ENCODE measurements at regions not wholly inside any gene's neighbourhood (a gene's known extent, or its start where the extent isn't known, plus 50 kb on each side); places are given as distances from the start of the nearest gene placed in this dataset.

DNA sequence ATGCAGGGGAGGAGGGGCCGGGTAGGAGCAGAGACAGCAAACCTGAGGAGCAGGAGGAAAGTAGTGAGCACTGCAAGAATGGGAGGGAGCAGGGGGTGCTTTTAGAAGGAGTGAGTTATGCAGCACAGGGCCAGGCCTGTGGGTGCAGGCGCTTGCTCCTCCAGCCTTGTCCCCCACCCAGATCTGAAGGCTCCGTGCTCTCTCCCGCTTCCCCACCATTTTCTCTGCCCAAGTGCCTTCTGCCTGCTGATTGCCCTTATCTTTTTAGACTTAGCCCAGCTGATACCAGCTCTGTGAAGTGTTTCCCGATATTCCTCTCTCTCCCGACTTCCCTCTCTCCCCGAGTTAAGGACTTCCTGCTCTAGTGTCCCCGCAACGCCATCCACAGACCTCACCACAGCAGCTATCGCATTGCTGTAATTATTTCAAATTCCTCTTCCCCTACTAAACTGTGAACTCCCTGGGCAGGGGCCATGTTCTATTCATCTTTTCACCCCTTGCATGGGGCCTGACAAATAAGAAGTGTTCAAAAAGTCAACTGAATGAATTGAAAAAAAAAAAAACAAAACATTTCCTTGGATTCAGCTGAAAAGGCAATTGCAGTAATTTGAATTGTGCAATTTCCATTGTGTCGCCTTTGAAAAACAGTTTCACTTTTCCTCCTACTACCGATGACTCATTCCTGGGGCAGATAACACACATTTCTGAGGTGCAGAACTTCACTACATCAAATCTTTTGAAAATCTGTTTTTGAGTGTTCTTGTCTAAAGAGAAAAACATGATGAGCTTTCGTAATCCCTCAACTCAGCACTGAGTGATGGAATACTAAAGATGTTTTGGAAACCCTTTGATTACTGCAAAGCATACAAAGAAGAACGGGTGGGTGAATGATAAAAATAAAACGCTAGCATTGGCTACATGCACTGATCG, 69.7 kb upstream of the BMAL1 start:
- TF ChIP-seq, protein P1, sequence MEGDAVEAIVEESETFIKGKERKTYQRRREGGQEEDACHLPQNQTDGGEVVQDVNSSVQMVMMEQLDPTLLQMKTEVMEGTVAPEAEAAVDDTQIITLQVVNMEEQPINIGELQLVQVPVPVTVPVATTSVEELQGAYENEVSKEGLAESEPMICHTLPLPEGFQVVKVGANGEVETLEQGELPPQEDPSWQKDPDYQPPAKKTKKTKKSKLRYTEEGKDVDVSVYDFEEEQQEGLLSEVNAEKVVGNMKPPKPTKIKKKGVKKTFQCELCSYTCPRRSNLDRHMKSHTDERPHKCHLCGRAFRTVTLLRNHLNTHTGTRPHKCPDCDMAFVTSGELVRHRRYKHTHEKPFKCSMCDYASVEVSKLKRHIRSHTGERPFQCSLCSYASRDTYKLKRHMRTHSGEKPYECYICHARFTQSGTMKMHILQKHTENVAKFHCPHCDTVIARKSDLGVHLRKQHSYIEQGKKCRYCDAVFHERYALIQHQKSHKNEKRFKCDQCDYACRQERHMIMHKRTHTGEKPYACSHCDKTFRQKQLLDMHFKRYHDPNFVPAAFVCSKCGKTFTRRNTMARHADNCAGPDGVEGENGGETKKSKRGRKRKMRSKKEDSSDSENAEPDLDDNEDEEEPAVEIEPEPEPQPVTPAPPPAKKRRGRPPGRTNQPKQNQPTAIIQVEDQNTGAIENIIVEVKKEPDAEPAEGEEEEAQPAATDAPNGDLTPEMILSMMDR (IDR thresholded peaks at IDR 0.05) = no peak
- Histone ChIP-seq H3K27me3 (no peaks in the 10 kb centered on the region), H3K4me3 (ENCODE audit: low read depth in 1 of 2, low read length in 1 of 2) (peak overlapping the region; percentile 48 to 50), H3K27ac (peak overlapping the region; percentile 57), H3K36me3 (no peaks in the 10 kb centered on the region), H3K9me3 (no peaks in the 10 kb centered on the region), H3K4me1 (ENCODE audit: control insufficient read depth in 1 of 2, insufficient read depth in 1 of 2, low read depth in 1 of 2, low read length in 1 of 2) (peaks cover 15% of the 10 kb centered on the region in 2 experiments)

DNA sequence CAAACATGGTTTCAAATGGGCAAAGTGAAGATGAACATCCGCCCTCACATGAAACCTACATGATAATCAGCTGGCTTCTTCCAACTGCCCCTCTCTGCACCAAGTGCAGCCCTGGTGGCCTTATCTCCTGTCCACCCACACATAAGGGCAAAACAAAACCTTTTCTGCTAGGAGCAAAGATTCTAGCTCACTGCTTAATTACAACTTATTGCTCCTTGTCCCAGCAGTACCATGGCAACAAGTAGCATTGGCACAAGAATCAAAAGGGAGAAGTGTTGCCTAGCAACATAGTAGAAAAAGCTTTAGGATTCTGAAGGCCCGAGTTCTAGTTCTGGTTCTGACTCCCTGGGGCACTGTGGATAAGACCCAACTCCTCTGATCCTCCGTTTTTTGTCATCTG, 68.7 kb upstream of the BMAL1 start:
- TF ChIP-seq, protein P1 (IDR thresholded peaks at IDR 0.05) = no peak
- Histone ChIP-seq H3K36me3 (no peaks in the 10 kb centered on the region), H3K9me3 (no peaks in the 10 kb centered on the region), H3K27ac (no peak overlapping the region), H3K4me3 (ENCODE audit: low read depth in 1 of 2, low read length in 1 of 2) (no peak overlapping the region), H3K4me1 (ENCODE audit: control insufficient read depth in 1 of 2, insufficient read depth in 1 of 2, low read depth in 1 of 2, low read length in 1 of 2) (peaks cover 15% of the 10 kb centered on the region in 2 experiments), H3K27me3 (no peaks in the 10 kb centered on the region)

DNA sequence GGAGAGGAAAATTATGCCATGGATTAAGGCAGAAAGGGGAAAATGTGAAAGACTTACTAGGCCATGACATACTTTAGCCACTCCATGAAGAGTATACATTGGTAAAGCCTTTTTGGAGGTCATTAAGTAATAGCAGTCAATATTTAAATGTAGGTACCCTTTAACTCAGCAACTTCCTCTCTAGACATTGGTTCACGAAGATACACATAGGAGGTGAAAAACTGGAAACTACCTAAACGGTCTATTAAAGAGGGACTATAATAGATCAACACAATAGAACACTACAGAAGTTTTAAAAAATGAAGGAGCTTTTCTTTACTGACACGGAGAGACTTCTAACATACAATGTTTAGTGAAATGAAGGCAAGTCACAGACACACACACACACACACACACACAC, 68.2 kb upstream of the BMAL1 start:
- Histone ChIP-seq H3K36me3 (no peaks in the 10 kb centered on the region), H3K27me3 (no peaks in the 10 kb centered on the region), H3K4me3 (ENCODE audit: low read depth in 1 of 2, low read length in 1 of 2) (no peak overlapping the region), H3K27ac (no peak overlapping the region), H3K9me3 (no peaks in the 10 kb centered on the region), H3K4me1 (ENCODE audit: control insufficient read depth in 1 of 2, insufficient read depth in 1 of 2, low read depth in 1 of 2, low read length in 1 of 2) (peaks cover 15% of the 10 kb centered on the region in 2 experiments)
- TF ChIP-seq, protein P1 (IDR thresholded peaks at IDR 0.05) = no peak

DNA sequence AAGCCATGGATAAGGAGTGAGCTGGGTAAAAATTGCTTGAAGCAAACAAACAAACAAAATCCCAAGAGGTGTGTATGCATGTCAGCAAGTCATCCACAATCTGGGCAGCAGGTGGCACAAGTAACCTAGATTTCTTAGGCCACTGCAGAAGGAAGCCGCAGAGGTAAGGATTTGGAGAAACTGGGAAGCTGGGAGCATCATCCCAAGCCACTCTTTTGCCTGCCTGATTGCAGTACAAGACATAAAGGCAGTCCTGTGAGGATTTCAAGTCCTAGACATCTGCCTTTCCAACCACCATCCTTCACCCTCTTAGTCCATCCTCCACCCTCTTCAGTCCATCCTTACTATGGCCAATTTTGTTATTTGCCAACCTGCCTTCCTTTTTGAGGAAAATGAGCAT, 67.2 kb upstream of the BMAL1 start:
- no peaks in the 10 kb centered on the region for H3K36me3 ChIP-seq
- no peak overlapping the region for H3K27ac ChIP-seq
- TF ChIP-seq, protein P1 (IDR thresholded peaks at IDR 0.05) = no peak
- no peak overlapping the region for H3K4me3 ChIP-seq (ENCODE audit: low read depth in 1 of 2, low read length in 1 of 2)
- H3K4me1 ChIP-seq (ENCODE audit: control insufficient read depth in 1 of 2, insufficient read depth in 1 of 2, low read depth in 1 of 2, low read length in 1 of 2) = peaks cover 15% of the 10 kb centered on the region in 2 experiments
- no peaks in the 10 kb centered on the region for H3K27me3 ChIP-seq
- no peaks in the 10 kb centered on the region for H3K9me3 ChIP-seq

DNA sequence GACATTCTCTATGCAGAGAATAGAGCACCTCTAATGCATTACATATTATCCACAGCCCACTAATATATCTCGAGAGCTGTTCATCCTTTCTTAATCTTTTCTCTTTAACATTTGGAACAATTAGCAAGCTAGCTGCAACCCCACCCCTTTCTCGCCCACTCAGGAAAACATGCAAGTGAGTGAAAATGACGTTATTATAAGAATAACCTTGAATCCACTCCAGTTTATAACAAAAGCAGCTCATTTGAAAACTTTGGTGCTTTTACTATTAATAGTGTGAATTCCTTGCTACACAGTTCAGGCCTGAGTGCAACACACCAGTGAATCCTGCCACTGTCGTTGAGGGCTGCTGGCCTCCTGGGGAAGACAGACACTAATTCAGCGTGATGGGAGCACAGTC, 63.3 kb upstream of the BMAL1 start:
- Histone ChIP-seq H3K27me3 (peaks cover 10% of the 10 kb centered on the region), H3K4me1 (ENCODE audit: control insufficient read depth in 1 of 2, insufficient read depth in 1 of 2, low read depth in 1 of 2, low read length in 1 of 2) (no peaks in the 10 kb centered on the region), H3K27ac (no peak overlapping the region), H3K9me3 (no peaks in the 10 kb centered on the region), H3K4me3 (ENCODE audit: low read depth in 1 of 2, low read length in 1 of 2) (no peak overlapping the region), H3K36me3 (no peaks in the 10 kb centered on the region)
- TF ChIP-seq, protein P1 (IDR thresholded peaks at IDR 0.05) = no peak

Measured in neutrophil (primary cell).